Panc1 (cell line): ENCODE measurements at regions not wholly inside any gene's neighbourhood (a gene's known extent, or its start where the extent isn't known, plus 50 kb on each side); places are given as distances from the start of the nearest gene placed in this dataset.

Experiments
- ATAC-seq: fragments of 200-7000 bp; cut with Tn5 transposase; 2 replicates; pipeline ENCODE4 v1.9.1; 2020; ENCODE audit warnings: mild to moderate bottlenecking, moderate library complexity
- BruUV-seq: library from RNA; stranded (reverse); fragments of 400-500 nt; replicated peaks from 2 replicates; lab custom pipeline; 2021; lab: Mats Ljungman, UMichigan
- CTCF ChIA-PET: fragments of 300-600 bp; sonication (Branson Sonifier 250); formaldehyde crosslinking; loops from one replicate; lab custom pipeline; 2022; ENCODE audit warnings: antibody characterized with exemption; lab: Charles Lee
- POLR2A ChIA-PET: fragments of 300-600 bp; sonication (Branson Sonifier 250); formaldehyde crosslinking; loops from one replicate; lab custom pipeline; 2022; ENCODE audit warnings: antibody characterized with exemption; lab: Charles Lee
- DNase-seq: peaks from one replicate; pipeline ENCODE4 v3.0.0-alpha.2; 2010; ENCODE audit warnings: low read depth, low spot score
- H3K27ac ChIP-seq: 2 replicates; pipeline ENCODE4 v1.5.1; 2011; ENCODE audit warnings: mild to moderate bottlenecking, low read length, inconsistent platforms
- H3K27me3 ChIP-seq: fragments of 200-500 bp; sonication (Bioruptor generic); 2 replicates; pipeline ENCODE4 v1.6.0; 2014; ENCODE audit warnings: low read length, inconsistent platforms; ENCODE audit not compliant: control insufficient read depth, insufficient read depth
- H3K36me3 ChIP-seq: fragments of 200-500 bp; sonication (Bioruptor generic); 2 replicates; pipeline ENCODE4 v1.5.1; 2014; ENCODE audit warnings: inconsistent platforms, mild to moderate bottlenecking, low read length, moderate library complexity; ENCODE audit not compliant: control insufficient read depth, insufficient read depth
- H3K4me1 ChIP-seq: 2 replicates; pipeline ENCODE4 v1.5.1; 2011; ENCODE audit warnings: inconsistent platforms, mild to moderate bottlenecking, low read length, moderate library complexity; ENCODE audit not compliant: control insufficient read depth, insufficient read depth
- H3K4me3 ChIP-seq, 2 experiments: 2 replicates each; pipeline ENCODE4 v1.5.1; 2011 to 2012; ENCODE audit warnings: low read depth in 2 of 2, low read length in 2 of 2, mild to moderate bottlenecking in 2 of 2, inconsistent platforms in 1 of 2, moderate library complexity in 1 of 2
- H3K9me3 ChIP-seq: fragments of 200-500 bp; sonication (Bioruptor generic); 2 replicates; pipeline ENCODE4 v1.5.1; 2014; ENCODE audit warnings: low read depth, mild to moderate bottlenecking, inconsistent platforms, low read length, moderate library complexity; ENCODE audit not compliant: control insufficient read depth, insufficient read depth
- POLR2AphosphoS5 ChIP-seq: IDR thresholded peaks from 2 replicates; pipeline ENCODE4 v1.6.1; 2012; ENCODE audit warnings: mild to moderate bottlenecking, low read depth, low read length, moderate library complexity
- SIN3A ChIP-seq: IDR thresholded peaks from 2 replicates; pipeline ENCODE4 v1.6.1; 2012; ENCODE audit warnings: low read depth, mild to moderate bottlenecking, low read length, moderate library complexity, borderline replicate concordance; ENCODE audit not compliant: insufficient read depth
- TCF7L2 ChIP-seq: IDR thresholded peaks from 2 replicates; pipeline ENCODE4 v1.6.1; 2011; ENCODE audit warnings: mild to moderate bottlenecking, low read depth, low read length, inconsistent platforms
- in situ Hi-C: cut with HindIII; loops from 2 replicates; pipeline ENCODE4 v1.10.0; 2016; ENCODE audit warnings: low sequenced_read_pairs, low pct_unique_long_range_greater_than_20kb
- intact Hi-C: fragments of 100-400 bp; cut with micrococcal nuclease; formaldehyde crosslinking; loops from one replicate; pipeline ENCODE4 v1.10.0; 2022; ENCODE audit not compliant: unreplicated experiment
- TF ChIP-seq, protein P1 (sequence below), 2 experiments: IDR thresholded peaks; 2 replicates each; pipeline ENCODE4 v1.6.1; 2011 to 2012; ENCODE audit warnings: low read depth in 2 of 2, control low read depth in 1 of 2, low read length in 1 of 2, mild to moderate bottlenecking in 1 of 2, moderate library complexity in 1 of 2; ENCODE audit not compliant: insufficient read depth in 1 of 2
- TF ChIP-seq, protein P2 (sequence below): fragments of 450-650 bp; IDR thresholded peaks from 2 replicates; pipeline ENCODE4 v1.5.1; 2017; ENCODE audit warnings: mild to moderate bottlenecking

DNA sequence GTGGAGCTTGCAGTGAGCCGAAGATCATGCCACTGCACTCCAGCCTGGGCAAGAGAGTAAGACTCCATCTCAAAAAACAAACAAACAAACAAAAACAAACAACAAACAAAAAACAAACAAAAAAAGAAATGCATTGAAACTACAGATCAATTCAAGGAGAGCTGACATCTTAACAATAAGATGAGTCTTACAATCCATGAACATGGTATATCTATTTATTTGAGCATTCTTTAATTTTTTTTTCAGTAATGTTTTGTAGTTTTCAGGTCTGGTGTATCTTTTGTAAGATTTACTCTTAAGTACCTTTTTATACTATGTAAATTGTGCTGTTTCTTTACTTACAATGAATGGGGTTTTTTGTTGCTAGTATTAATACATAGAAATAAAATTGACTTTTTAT is 140.1 kb upstream of the DAPK1 start:
- no peaks in the 10 kb centered on the region for H3K36me3 ChIP-seq
- H3K9me3 ChIP-seq: no peaks in the 10 kb centered on the region
- intact Hi-C loops (no loop called here), in situ Hi-C loops (no loop called here)
- no peak overlapping the region for H3K27ac ChIP-seq
- BruUV-seq: no TSS peak
- ChIA-PET POLR2A (no interaction called here), CTCF (no interaction called here)
- no peak for TF ChIP-seq POLR2AphosphoS5
- TF ChIP-seq TCF7L2: no peak
- TF ChIP-seq, protein P1, sequence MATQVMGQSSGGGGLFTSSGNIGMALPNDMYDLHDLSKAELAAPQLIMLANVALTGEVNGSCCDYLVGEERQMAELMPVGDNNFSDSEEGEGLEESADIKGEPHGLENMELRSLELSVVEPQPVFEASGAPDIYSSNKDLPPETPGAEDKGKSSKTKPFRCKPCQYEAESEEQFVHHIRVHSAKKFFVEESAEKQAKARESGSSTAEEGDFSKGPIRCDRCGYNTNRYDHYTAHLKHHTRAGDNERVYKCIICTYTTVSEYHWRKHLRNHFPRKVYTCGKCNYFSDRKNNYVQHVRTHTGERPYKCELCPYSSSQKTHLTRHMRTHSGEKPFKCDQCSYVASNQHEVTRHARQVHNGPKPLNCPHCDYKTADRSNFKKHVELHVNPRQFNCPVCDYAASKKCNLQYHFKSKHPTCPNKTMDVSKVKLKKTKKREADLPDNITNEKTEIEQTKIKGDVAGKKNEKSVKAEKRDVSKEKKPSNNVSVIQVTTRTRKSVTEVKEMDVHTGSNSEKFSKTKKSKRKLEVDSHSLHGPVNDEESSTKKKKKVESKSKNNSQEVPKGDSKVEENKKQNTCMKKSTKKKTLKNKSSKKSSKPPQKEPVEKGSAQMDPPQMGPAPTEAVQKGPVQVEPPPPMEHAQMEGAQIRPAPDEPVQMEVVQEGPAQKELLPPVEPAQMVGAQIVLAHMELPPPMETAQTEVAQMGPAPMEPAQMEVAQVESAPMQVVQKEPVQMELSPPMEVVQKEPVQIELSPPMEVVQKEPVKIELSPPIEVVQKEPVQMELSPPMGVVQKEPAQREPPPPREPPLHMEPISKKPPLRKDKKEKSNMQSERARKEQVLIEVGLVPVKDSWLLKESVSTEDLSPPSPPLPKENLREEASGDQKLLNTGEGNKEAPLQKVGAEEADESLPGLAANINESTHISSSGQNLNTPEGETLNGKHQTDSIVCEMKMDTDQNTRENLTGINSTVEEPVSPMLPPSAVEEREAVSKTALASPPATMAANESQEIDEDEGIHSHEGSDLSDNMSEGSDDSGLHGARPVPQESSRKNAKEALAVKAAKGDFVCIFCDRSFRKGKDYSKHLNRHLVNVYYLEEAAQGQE (IDR thresholded peaks at IDR 0.05; ENCODE audit: insufficient read depth in 1 of 2, low read depth in 2 of 2, low read length in 1 of 2): no peak
- TF ChIP-seq, protein P2, sequence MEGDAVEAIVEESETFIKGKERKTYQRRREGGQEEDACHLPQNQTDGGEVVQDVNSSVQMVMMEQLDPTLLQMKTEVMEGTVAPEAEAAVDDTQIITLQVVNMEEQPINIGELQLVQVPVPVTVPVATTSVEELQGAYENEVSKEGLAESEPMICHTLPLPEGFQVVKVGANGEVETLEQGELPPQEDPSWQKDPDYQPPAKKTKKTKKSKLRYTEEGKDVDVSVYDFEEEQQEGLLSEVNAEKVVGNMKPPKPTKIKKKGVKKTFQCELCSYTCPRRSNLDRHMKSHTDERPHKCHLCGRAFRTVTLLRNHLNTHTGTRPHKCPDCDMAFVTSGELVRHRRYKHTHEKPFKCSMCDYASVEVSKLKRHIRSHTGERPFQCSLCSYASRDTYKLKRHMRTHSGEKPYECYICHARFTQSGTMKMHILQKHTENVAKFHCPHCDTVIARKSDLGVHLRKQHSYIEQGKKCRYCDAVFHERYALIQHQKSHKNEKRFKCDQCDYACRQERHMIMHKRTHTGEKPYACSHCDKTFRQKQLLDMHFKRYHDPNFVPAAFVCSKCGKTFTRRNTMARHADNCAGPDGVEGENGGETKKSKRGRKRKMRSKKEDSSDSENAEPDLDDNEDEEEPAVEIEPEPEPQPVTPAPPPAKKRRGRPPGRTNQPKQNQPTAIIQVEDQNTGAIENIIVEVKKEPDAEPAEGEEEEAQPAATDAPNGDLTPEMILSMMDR: no peak
- no peak for TF ChIP-seq SIN3A
- H3K27me3 ChIP-seq: no peaks in the 10 kb centered on the region
- H3K4me3 ChIP-seq: no peak overlapping the region
- no peaks in the 10 kb centered on the region for H3K4me1 ChIP-seq
- ATAC-seq (no peak), DNase-seq (no peak)

DNA sequence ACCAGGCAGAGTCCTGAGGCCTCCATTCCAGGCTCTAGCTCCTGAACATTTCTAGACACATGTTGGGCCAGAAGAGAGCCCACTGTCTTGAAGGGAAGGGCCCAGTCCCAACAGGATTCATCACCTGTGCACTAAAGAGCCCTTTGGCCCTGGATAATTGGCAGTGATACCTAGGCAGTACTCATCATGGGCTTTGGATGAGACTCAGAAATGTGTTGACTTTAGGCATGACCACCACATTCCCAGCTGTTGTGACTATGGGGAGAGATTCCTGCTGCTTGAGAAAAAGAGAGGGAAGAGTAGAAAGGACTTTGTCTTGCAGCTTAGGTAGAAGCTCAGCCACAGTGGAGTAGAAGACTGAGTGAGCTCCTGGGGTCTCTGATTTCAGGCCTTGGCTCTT is 138.4 kb upstream of the DAPK1 start:
- ChIA-PET CTCF (interaction anchor here (0.5 kb wide), 1 partner anchor 328 kb away, joined by 3 read pairs; no protein-coding TSS in a partner anchor), POLR2A (no interaction called here)
- Histone ChIP-seq H3K36me3 (no peaks in the 10 kb centered on the region), H3K9me3 (no peaks in the 10 kb centered on the region), H3K4me3 (no peak overlapping the region), H3K27me3 (no peaks in the 10 kb centered on the region), H3K27ac (no peak overlapping the region), H3K4me1 (no peaks in the 10 kb centered on the region)
- no TSS peak for BruUV-seq
- ATAC-seq: no peak
- no peak for TF ChIP-seq POLR2AphosphoS5
- no peak for DNase-seq
- intact Hi-C loops (no loop called here), in situ Hi-C loops (no loop called here)

DNA sequence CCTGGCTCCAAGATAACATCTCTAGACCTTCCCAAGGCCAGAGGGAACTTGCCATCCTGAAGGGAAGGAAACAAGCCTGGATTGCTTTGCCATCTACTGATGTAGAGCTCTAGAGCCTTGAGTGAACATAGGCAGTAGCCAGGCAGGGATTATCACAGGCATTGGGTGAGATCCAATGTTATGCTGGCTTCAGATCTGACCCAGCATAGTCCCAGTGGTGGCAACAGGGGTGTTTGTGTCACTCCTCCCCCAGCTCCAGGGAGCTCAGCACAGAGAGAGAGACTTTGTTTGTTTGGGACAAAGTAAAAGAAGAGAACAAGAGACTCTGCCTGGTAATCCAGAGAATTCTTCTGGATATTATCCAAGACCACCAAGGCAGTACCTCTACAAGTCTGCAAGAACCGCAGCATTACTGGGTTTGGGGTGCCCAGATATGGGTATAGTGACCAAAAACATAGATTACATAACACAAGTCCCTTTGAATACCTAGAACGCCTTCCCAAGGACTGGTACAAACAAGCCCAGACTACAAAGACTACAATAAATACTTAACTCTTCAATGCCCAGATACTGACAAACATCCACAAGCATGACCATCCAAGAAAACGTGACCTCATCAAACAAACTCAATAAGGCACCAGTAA is 137.6 kb upstream of the DAPK1 start:
- in situ Hi-C loops (no loop called here), intact Hi-C loops (no loop called here)
- ChIA-PET CTCF (no interaction called here), POLR2A (no interaction called here)
- Histone ChIP-seq H3K9me3 (no peaks in the 10 kb centered on the region), H3K27me3 (no peaks in the 10 kb centered on the region), H3K27ac (no peak overlapping the region), H3K36me3 (no peaks in the 10 kb centered on the region), H3K4me1 (no peaks in the 10 kb centered on the region), H3K4me3 (no peak overlapping the region)
- TF ChIP-seq SIN3A (no peak), POLR2AphosphoS5 (no peak), TCF7L2 (no peak)
- TF ChIP-seq, protein P2: no peak
- TF ChIP-seq, protein P1 (IDR thresholded peaks at IDR 0.05; ENCODE audit: insufficient read depth in 1 of 2, low read depth in 2 of 2, low read length in 1 of 2): no peak
- DNase-seq: no peak
- ATAC-seq: no peak
- no TSS peak for BruUV-seq
